ENCODE measurements at regions not wholly inside any gene's neighbourhood (a gene's known extent, or its start where the extent isn't known, plus 50 kb on each side); places are given as distances from the start of the nearest gene placed in this dataset.

- DNase-seq (ENCODE audit: low read depth), result no peak
Measured at GRCh38 chr2:180461761-180462160, 454.7 kb upstream of the CWC22 start.

GRCh38 chr2:180456801-180457200 lies 449.7 kb upstream of the CWC22 start:
- DNase-seq (ENCODE audit: low read depth), result no peak

GRCh38 chr2:180450841-180451240 lies 443.7 kb upstream of the CWC22 start:
- no peak for DNase-seq (ENCODE audit: low read depth)

- peak; percentile 29 for DNase-seq (ENCODE audit: low read depth)
Measured at GRCh38 chr2:180449171-180449915, 442.2 kb upstream of the CWC22 start.

- DNase-seq (ENCODE audit: low read depth), result no peak
Measured at GRCh38 chr2:180446492-180446891, 439.4 kb upstream of the CWC22 start.

- peak; percentile 10 for DNase-seq (ENCODE audit: low read depth)
Measured at GRCh38 chr2:180443888-180444287, 436.8 kb upstream of the CWC22 start.

GRCh38 chr2:180442860-180443644 lies 436.0 kb upstream of the CWC22 start:
- peak; percentile 3 for DNase-seq (ENCODE audit: low read depth)

GRCh38 chr2:180419212-180419611 lies 412.1 kb upstream of the CWC22 start:
- no peak for DNase-seq (ENCODE audit: low read depth)

GRCh38 chr2:180416627-180417026 lies 409.5 kb upstream of the CWC22 start:
- no peak for DNase-seq (ENCODE audit: low read depth)

- no peak for DNase-seq (ENCODE audit: low read depth)
Measured at GRCh38 chr2:180413336-180413735, 406.2 kb upstream of the CWC22 start.

- DNase-seq (ENCODE audit: low read depth), result no peak
Measured at GRCh38 chr2:180412219-180412618, 405.1 kb upstream of the CWC22 start.

GRCh38 chr2:180411661-180412060 lies 404.6 kb upstream of the CWC22 start:
- no peak for DNase-seq (ENCODE audit: low read depth)

- DNase-seq (ENCODE audit: low read depth), result no peak
Measured at GRCh38 chr2:180406687-180407086, 399.6 kb upstream of the CWC22 start.

GRCh38 chr2:180405520-180405919 lies 398.4 kb upstream of the CWC22 start:
- DNase-seq (ENCODE audit: low read depth), result no peak

GRCh38 chr2:180394305-180394704 lies 387.2 kb upstream of the CWC22 start:
- peak; percentile 10 for DNase-seq (ENCODE audit: low read depth)

- peak; percentile 95 for DNase-seq (ENCODE audit: low read depth)
Measured at GRCh38 chr2:180385601-180386201, 378.6 kb upstream of the CWC22 start.

- DNase-seq (ENCODE audit: low read depth), result peak; percentile 83
Measured at GRCh38 chr2:180376066-180376465, 369.0 kb upstream of the CWC22 start.

GRCh38 chr2:180374502-180375281 lies 367.6 kb upstream of the CWC22 start:
- DNase-seq (ENCODE audit: low read depth), result peak; percentile 44

- DNase-seq (ENCODE audit: low read depth), result no peak
Measured at GRCh38 chr2:180370511-180371205, 363.6 kb upstream of the CWC22 start.

- no peak for DNase-seq (ENCODE audit: low read depth)
Measured at GRCh38 chr2:180368881-180369280, 361.8 kb upstream of the CWC22 start.

- peak; percentile 37 for DNase-seq (ENCODE audit: low read depth)
Measured at GRCh38 chr2:180367815-180368214, 360.7 kb upstream of the CWC22 start.

GRCh38 chr2:180366481-180366880 lies 359.4 kb upstream of the CWC22 start:
- DNase-seq (ENCODE audit: low read depth), result no peak
